Activated naive CD8-positive, alpha-beta T cell (primary cell): ENCODE measurements at regions not wholly inside any gene's neighbourhood (a gene's known extent, or its start where the extent isn't known, plus 50 kb on each side); places are given as distances from the start of the nearest gene placed in this dataset.

Experiments
- H3K27ac Mint-ChIP-seq: one replicate; pipeline ENCODE4 v1.8.0; 2021; ENCODE audit warnings: mixed read lengths
- H3K27me3 Mint-ChIP-seq: one replicate; pipeline ENCODE4 v1.8.0; 2021; ENCODE audit warnings: mixed read lengths
- H3K36me3 Mint-ChIP-seq: one replicate; pipeline ENCODE4 v1.8.0; 2021; ENCODE audit warnings: mixed read lengths
- H3K4me1 Mint-ChIP-seq: one replicate; pipeline ENCODE4 v1.8.0; 2021; ENCODE audit warnings: low read depth, mixed read lengths
- H3K4me3 Mint-ChIP-seq: one replicate; pipeline ENCODE4 v1.8.0; 2021; ENCODE audit warnings: mild to moderate bottlenecking, mixed read lengths
- H3K9me3 Mint-ChIP-seq: one replicate; pipeline ENCODE4 v1.8.0; 2021; ENCODE audit warnings: low read depth, mixed read lengths

DNA sequence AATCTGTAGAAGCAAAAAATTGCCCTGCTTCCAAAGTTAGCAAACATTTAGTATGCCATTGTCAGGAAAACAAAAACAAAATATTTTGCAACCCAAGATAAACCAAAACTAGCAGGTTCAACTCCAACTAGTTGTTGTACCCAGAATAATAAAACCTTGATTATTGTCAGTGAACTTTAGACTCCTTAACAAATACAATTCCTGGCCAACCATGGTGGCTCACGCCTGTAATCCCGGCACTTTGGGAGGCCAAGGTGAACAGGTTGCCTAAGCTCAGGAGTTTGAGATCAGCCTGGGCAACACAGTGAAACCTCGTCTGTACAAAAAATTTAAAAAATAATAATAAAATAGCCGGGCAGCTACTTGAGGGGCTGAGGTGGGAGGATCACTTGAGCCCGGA lies 53.6 kb upstream of the EPCAM start:
- H3K27me3 Mint-ChIP-seq: no peaks in the 10 kb centered on the region
- no peak overlapping the region for H3K27ac Mint-ChIP-seq
- no peaks in the 10 kb centered on the region for H3K4me1 Mint-ChIP-seq
- no peaks in the 10 kb centered on the region for H3K9me3 Mint-ChIP-seq
- H3K36me3 Mint-ChIP-seq: no peaks in the 10 kb centered on the region
- no peak overlapping the region for H3K4me3 Mint-ChIP-seq

DNA sequence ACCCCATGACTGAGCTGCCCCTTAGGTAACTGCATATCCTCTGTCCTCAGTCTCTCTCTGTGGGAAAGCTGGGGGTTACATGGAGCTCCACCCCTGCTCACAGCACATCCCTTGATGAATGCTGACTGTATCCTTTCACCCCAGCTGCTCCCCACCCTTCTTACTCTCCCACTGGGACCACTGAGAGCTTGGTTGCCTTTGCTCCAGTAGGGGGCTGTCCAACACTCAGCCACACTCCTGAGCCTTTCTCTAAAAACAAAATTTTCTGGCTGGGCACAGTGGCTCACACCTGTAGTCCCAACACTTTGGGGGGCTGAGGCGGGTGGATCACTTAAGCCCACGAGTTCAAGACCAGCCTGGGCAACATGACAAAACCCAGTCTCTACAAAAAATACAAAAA lies 55.4 kb upstream of the EPCAM start:
- Mint-ChIP-seq H3K4me3 (no peak overlapping the region), H3K36me3 (no peaks in the 10 kb centered on the region), H3K27ac (no peak overlapping the region)

DNA sequence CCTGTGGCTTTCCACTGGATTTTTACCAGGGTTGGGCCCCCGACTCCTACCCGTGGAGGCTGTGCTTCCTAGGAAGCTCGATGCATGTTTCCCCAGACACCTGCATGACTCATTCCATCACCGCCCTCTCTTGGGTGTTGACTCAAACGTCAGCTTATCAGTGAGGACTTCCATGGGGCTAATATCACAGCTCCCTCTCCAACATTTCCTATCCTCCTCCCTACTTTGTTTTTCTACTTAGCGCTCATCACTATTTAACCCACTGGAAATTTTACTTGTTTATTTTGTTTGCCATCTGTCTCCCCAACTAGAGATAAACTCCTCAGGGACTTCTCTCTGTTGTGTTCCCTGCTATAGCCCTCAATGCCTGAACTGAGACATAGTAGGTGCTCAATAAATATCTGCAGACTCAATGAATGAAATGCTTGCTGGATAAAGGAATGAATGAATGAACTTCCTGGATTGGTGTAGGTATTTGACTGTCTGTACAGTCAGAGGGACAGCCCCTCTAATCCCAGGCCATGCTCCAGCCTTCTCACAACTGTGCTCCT lies 55.9 kb upstream of the EPCAM start:
- H3K36me3 Mint-ChIP-seq: no peaks in the 10 kb centered on the region
- H3K27me3 Mint-ChIP-seq: no peaks in the 10 kb centered on the region
- no peak overlapping the region for H3K4me3 Mint-ChIP-seq
- H3K27ac Mint-ChIP-seq: no peak overlapping the region
- no peaks in the 10 kb centered on the region for H3K4me1 Mint-ChIP-seq
- no peaks in the 10 kb centered on the region for H3K9me3 Mint-ChIP-seq

More for the DNA sequence above, 55.4 kb upstream of the EPCAM start:
- Mint-ChIP-seq H3K9me3 (no peaks in the 10 kb centered on the region), H3K4me1 (no peaks in the 10 kb centered on the region), H3K27me3 (no peaks in the 10 kb centered on the region)

DNA sequence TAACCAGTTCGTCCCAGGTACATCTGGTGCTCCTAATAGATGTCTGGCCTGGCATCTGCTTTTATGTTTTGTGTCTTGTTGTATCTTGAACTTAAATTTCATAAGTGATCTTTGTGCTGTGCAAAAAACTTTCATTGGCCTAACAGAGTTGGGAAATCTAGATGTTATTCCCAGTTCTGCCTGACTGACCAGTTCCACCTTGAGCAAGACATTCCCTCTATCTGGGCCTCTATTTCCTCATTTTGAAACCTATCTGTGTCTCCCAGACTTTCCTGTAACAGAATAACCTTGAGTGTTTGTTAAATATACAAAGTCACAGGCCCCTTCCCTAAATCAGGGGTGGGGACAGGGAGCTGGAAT lies 56.6 kb upstream of the EPCAM start:
- H3K36me3 Mint-ChIP-seq: no peaks in the 10 kb centered on the region
- H3K27me3 Mint-ChIP-seq: no peaks in the 10 kb centered on the region
- no peak overlapping the region for H3K4me3 Mint-ChIP-seq
- H3K9me3 Mint-ChIP-seq: no peaks in the 10 kb centered on the region
- H3K4me1 Mint-ChIP-seq: no peaks in the 10 kb centered on the region
- H3K27ac Mint-ChIP-seq: no peak overlapping the region

DNA sequence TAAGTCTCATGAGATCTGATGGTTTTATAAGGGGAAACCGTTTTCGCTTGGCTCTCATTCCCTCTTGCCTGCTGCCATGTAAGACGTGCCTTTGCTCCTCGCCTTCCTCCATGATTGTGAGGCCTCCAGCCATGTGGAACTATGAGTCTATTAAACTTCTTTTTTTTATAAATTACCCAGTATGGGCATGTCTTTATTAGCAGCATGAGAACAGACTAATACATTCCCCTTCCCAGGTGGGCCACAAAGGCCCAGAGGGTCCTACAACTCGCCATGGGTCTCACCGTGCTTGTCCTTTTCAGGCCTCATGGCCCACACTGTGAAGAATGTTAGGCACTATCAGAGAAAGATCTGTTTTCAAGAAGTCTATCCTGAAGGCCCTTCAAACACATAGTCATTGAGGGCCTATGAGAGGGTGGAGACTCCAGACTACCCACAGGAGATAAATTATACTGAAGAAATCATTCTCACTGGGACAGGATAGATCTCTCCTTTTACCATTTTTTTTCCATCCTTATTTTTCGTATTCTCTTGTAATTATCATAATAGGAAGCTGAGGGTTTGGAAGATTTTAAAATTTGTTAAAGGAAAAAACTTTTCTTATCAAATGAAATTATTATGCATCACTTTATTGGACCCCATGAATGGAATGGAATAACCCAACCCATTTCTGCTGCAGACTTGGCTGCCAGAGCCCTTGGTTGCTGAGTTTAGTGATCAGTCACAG lies 57.2 kb upstream of the EPCAM start:
- no peak overlapping the region for H3K4me3 Mint-ChIP-seq
- no peak overlapping the region for H3K27ac Mint-ChIP-seq
- H3K27me3 Mint-ChIP-seq: no peaks in the 10 kb centered on the region
- H3K9me3 Mint-ChIP-seq: no peaks in the 10 kb centered on the region
- no peaks in the 10 kb centered on the region for H3K36me3 Mint-ChIP-seq
- no peaks in the 10 kb centered on the region for H3K4me1 Mint-ChIP-seq

DNA sequence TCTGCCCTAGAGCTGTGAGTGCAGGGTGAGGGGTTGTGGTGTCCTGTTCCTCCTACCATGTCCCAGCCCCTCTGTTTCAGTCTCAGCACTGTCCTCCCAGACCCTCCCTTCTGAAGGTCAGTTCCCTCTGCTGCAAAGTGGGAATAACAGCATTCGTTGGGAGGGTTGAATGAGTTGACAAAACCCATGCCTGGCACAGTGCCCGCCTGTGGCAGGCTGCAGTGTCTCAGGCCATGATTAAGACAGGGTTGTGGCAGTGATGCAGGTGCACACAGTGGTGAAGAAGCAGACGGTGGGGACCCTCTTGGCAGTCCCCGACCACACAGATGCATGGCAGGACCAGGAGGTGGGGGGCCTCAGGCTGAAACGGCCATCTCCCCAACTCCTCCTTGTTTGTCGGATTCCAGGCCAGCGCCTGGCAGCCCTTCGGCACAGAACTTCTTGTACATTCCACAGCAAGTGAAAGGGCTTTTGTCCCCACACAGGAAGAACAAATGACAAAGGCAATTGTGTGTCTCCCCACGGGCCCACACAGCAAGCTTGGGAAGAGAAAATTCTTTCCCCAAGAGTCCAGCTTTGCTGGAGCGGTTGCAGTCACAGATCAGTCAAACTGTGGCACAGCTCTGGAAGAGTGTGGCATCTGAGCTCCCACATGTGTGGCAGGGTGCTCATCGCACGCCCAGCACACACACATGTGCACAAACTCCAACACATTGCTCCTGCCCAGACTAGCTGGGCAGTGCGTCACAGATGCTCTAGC lies 58.1 kb upstream of the EPCAM start:
- H3K27me3 Mint-ChIP-seq: no peaks in the 10 kb centered on the region
- H3K4me3 Mint-ChIP-seq: no peak overlapping the region
- no peak overlapping the region for H3K27ac Mint-ChIP-seq
- H3K9me3 Mint-ChIP-seq: no peaks in the 10 kb centered on the region
- no peaks in the 10 kb centered on the region for H3K36me3 Mint-ChIP-seq
- H3K4me1 Mint-ChIP-seq: no peaks in the 10 kb centered on the region

DNA sequence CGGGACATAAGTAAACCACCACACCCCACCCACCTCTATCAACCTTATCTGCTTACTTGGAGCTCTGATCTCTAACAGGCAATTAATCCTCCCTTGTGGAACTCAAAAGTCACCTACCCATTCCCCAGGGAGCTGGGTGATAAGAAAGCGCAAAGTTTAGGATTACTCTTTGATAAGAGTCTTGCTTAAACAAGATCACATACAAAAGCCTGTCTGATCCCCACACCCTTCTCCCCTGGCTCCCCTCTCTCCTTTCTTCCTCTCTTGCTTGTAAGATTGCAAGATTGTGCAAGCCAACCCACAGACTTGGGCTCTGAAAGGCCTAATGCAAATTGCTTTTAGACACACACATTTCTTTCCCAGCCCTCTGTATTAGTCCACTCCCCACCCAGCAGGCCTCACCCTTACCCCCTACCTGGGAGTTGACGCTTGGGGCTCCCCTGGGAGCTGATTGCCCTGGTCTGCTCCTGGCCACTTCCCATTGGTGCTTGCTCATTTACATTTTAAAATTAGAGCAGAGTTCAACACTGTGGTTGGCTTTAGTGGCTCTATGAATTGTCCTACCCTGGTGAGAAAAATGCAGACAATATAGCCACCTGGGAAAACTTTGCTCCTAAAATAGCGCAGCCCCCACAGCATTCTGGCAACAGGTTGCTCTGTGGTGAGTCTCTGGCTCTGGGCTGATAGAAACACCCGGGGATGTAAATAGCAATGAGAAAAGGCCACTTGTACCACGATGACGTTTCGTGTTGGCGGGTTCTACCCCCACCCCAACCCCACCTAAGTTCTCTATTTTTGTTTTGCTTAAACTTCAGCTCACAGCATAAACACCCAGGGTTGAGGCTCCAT lies 58.9 kb upstream of the EPCAM start:
- Mint-ChIP-seq H3K4me3 (no peak overlapping the region), H3K4me1 (no peaks in the 10 kb centered on the region), H3K9me3 (no peaks in the 10 kb centered on the region), H3K27ac (no peak overlapping the region), H3K27me3 (peaks cover under 1% of the 10 kb centered on the region), H3K36me3 (no peaks in the 10 kb centered on the region)

DNA sequence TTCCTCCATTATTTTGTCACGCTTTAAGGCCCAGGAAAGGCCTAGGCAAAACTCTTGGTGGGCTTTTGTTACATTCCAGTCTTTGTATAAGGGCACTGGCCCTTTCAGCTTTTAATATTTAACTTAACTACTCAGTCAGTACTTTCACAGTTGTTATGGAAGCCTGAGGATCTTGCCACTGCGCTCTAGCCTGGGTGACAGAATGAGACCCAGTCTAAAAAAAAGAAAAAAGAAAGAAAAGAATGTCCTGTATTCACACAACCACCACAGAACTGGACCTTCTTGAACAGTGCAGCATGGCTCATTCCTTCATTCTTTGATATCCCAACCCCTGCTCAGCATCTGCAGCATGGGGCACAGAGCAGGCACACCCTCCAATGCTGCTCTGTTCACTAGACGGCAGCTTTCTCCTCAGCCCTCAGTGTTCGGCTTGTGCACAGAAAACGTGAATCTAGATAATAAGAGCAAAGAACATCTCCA lies 59.6 kb upstream of the EPCAM start:
- H3K4me1 Mint-ChIP-seq: no peaks in the 10 kb centered on the region
- H3K36me3 Mint-ChIP-seq: no peaks in the 10 kb centered on the region

DNA sequence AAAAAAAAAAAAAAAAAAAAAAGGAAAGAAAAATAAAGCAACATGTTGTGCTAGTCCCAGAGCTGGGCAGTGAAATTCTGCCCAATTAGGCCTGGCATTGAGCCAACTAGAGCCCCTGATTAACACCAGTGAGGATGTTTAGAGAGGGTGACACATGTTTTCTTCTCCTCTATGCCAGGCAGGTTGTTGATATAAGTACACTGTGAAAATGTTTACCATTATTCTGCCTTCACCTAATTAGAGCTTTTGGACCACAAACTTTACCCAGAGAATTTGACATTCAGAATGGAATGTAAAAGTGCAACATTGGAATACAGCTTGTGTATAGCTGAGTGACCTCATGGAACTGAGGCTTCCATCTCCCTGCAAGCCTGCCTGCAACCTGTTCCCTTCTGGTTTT lies 62.0 kb upstream of the EPCAM start:
- H3K4me3 Mint-ChIP-seq: no peak overlapping the region
- H3K27me3 Mint-ChIP-seq: peaks cover 5% of the 10 kb centered on the region
- no peaks in the 10 kb centered on the region for H3K4me1 Mint-ChIP-seq
- H3K27ac Mint-ChIP-seq: no peak overlapping the region
- no peaks in the 10 kb centered on the region for H3K9me3 Mint-ChIP-seq
- no peaks in the 10 kb centered on the region for H3K36me3 Mint-ChIP-seq

More for the DNA sequence above, 59.6 kb upstream of the EPCAM start:
- Mint-ChIP-seq H3K4me3 (no peak overlapping the region), H3K27me3 (peaks cover 3% of the 10 kb centered on the region), H3K9me3 (no peaks in the 10 kb centered on the region), H3K27ac (no peak overlapping the region)

DNA sequence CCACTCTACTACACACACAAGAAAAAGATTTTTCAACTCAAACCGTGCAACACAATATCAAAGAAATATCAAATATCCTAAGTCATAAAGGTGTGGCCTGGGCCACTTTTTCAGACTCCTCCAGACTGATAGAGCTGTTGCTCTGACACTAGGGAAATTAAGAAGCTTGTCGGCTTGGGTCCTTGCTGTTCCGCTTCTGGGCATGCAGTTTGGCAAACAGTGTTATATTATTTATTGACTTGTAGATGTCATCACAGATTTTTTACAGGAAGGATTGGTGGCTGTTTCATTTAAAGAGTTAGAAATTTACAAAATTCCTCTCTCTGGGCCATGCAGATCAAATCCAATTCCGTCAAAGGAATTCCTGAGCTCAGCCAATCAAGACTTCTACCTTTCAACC lies 64.5 kb upstream of the EPCAM start:
- no peak overlapping the region for H3K4me3 Mint-ChIP-seq
- H3K27ac Mint-ChIP-seq: no peak overlapping the region
- H3K27me3 Mint-ChIP-seq: peaks cover 6% of the 10 kb centered on the region
- H3K4me1 Mint-ChIP-seq: peaks cover 13% of the 10 kb centered on the region
- no peaks in the 10 kb centered on the region for H3K9me3 Mint-ChIP-seq
- no peaks in the 10 kb centered on the region for H3K36me3 Mint-ChIP-seq

DNA sequence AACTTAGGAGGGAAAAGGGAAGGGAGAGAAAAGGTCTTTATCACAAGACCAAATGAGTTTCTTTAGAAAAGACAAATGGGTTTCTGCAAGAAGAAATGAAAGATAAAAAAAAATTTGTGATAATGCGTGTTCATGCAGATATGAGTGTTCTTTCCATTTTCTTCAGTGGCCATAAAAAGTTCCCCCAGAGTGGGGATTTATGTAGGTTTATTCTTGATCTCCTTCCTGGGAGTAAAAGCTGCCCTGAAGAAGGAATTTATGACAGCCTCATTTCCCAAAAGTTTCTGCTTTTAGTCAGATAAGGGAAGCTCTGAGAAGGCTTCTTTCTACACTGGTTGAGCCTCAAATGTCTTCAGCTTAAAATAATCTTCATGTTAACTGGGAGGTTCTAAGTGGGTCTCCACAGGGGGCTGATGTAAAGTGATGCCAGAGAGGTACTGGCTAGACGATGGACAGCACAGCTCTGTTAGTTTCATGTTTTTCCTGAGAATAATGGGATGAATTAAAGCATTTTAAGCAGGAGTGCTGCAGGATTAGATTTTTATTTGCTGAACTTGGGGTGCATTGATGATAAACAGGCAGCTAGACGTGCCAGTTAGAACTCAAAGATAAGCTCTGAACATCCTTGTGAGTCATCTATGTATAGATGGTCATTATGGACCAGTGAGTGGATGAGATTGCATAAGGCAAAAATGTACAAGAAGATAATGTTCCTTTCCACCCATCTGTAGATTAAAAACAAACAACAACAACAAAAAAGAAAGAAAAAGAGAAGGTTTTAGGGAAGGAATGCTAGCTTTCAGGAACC lies 65.6 kb upstream of the EPCAM start:
- Mint-ChIP-seq H3K9me3 (no peaks in the 10 kb centered on the region), H3K27ac (no peak overlapping the region), H3K4me3 (no peak overlapping the region), H3K36me3 (no peaks in the 10 kb centered on the region), H3K4me1 (peaks cover 13% of the 10 kb centered on the region), H3K27me3 (peaks cover 6% of the 10 kb centered on the region)

DNA sequence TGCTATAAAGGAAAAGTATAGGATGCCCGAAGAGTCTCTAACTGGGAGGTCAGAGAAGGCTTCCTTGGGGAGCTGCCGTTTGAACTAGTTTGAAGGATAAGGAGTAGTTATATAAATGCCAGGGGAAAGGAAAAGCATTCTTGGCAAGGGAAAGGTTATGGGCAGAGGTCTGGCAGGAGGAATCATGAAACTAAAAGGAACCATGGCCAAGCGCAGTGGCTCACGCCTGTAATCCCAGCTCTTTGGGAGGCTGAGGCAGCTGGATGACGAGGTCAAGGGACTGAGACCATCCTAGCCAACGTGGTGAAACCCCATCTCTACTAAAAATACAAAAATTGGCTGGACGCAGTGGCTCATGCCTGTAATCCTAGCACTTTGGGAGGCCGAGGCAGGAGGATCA lies 66.8 kb upstream of the EPCAM start:
- Mint-ChIP-seq H3K4me3 (no peak overlapping the region), H3K9me3 (no peaks in the 10 kb centered on the region), H3K36me3 (no peaks in the 10 kb centered on the region), H3K4me1 (peaks cover 13% of the 10 kb centered on the region), H3K27ac (no peak overlapping the region), H3K27me3 (peaks cover 6% of the 10 kb centered on the region)

DNA sequence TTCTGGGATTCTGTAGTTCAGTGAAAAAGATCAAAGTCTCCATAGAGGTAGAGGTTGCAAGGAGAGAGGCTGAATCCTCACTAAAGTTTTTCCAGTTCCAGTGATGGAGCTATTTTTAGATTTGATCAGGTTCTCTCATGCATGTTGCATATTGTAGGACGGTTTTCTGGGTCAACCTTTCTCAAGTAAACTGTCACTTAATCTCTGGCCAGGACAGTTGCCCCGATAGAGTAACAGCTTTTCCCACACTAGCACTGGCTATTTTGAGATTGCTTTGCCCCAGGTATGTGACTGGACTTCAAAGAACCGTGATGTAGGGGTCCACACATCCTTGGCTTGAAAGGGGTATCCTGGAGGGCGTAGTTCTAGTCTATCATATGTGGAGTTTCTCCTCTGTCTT lies 67.4 kb upstream of the EPCAM start:
- Mint-ChIP-seq H3K9me3 (no peaks in the 10 kb centered on the region), H3K4me1 (peaks cover 13% of the 10 kb centered on the region), H3K36me3 (no peaks in the 10 kb centered on the region), H3K27me3 (peaks cover 6% of the 10 kb centered on the region), H3K27ac (no peak overlapping the region), H3K4me3 (no peak overlapping the region)

DNA sequence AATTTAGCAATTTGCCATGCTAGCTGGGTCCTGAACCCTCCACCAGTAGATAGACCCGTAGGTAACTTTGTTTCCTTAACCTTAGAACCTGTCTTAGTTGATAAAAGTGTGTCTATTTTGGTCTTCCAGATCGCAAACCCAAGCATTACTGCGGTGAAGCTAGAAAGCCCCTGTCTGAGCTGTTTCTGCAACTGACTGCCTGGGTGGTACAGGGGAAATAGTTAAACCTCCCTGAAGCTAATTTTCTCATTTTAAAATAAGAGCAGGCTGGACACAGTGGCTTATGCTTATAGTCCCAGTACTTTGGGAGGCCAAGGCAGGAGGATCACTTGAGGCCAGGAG lies 67.9 kb upstream of the EPCAM start:
- Mint-ChIP-seq H3K36me3 (no peaks in the 10 kb centered on the region), H3K4me1 (peaks cover 13% of the 10 kb centered on the region), H3K9me3 (no peaks in the 10 kb centered on the region), H3K27me3 (peaks cover 6% of the 10 kb centered on the region), H3K27ac (no peak overlapping the region), H3K4me3 (no peak overlapping the region)
